RCC 7860 (cell line): ENCODE measurements at regions not wholly inside any gene's neighbourhood (a gene's known extent, or its start where the extent isn't known, plus 50 kb on each side); places are given as distances from the start of the nearest gene placed in this dataset.

Source experiments
- DNase-seq: peaks from one replicate; pipeline ENCODE4 v3.0.0-alpha.2; 2015; ENCODE audit warnings: low spot score
- FAIRE-seq: peaks from 2 replicates; lab custom pipeline; 2012; peaks lifted over from hg19 to GRCh38; lab: Jason Lieb, UNC

DNA sequence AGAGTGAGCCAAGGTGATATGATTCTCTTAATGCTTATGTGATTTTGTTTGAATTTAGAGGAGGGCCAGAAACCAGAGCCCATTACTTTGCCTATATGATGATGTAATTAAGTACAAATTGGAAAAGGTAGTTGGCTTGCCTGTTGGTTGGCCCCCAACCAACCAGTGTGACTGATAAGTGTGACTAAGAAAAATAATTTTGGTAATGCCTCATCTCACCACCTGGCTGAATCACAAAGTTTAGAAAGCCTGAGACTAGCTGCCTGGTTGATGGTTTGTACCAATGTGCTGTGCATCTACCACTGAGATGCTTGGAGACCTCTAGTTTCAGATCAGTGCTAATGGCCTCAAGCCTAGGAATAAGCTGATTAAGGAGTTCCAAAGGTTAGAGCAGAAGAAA, 338.7 kb downstream of the CDH2 start:
- FAIRE-seq (peak; percentile 50), DNase-seq (peak; percentile 71)

GRCh38 chr18:27826101-27826500, 350.8 kb downstream of the CDH2 start:
- FAIRE-seq = no peak
- DNase-seq = no peak

- FAIRE-seq = no peak
- DNase-seq = no peak
Observed at GRCh38 chr18:27825689-27826088, 351.2 kb downstream of the CDH2 start.

DNA sequence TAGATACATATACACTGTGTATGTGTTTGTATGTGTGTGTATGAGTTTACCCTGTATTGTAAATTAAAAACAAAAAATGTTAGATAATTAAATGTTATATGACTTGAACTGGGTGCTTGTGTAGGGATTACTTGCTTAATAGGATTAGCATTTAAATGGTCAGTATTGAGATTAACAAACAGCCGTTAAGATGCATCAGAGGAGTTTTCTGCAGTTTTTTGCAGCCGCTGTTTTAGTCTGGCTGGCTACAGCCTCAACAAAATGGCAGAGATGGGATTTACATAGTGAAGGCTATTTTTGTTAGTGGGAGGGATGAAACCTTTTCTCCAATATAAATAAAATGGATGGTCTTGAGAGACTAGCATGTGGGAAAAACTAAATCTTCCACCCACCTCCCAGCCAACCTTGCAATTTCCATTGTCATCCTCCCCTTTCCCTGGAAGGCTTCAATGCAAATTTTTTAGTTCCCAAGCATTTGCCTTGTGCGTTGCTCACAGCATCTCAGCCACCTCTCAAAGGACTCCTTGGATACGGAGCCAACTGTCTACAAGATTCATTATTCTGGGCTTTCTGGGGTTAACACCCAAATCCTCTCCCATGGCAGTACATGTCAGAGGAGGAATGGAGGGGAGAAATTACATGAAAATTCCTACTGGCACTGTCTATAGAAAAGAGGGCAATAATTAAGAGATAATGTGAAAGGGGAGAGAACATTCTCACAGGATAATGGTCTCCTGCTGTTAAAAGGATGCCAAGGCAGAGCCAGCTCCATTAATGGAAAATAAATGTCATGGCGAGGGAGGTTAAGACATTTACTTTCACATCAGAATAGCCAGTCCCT, 351.9 kb downstream of the CDH2 start:
- DNase-seq (no peak), FAIRE-seq (no peak)

- FAIRE-seq = no peak
- DNase-seq = no peak
Observed at GRCh38 chr18:27824275-27824674, 352.7 kb downstream of the CDH2 start.

- no peak for FAIRE-seq
Observed at GRCh38 chr18:27823053-27823452, 353.9 kb downstream of the CDH2 start.

GRCh38 chr18:27808683-27809082, 368.2 kb downstream of the CDH2 start:
- no peak for FAIRE-seq
- DNase-seq = peak; percentile 8

More at GRCh38 chr18:27823053-27823452, 353.9 kb downstream of the CDH2 start:
- DNase-seq = no peak

DNA sequence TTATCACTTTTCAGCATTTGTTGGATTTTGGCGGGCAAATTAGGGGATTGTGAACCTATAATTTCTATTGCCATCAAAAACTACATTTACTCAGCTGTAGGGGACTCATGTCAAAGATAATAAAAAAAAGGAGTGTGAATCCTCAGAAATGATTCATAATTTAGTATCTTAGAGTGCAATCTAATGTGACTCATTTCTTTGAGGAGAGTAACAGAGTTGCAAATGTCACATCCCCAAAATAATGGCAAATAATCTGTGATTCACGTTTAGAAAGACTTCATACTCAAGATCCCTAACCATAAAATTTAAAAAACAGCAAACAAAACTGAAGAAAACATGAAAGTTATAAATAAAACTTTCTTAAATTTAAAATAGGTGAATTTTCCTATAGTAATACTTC, 373.0 kb downstream of the CDH2 start:
- DNase-seq (no peak), FAIRE-seq (no peak)

DNA sequence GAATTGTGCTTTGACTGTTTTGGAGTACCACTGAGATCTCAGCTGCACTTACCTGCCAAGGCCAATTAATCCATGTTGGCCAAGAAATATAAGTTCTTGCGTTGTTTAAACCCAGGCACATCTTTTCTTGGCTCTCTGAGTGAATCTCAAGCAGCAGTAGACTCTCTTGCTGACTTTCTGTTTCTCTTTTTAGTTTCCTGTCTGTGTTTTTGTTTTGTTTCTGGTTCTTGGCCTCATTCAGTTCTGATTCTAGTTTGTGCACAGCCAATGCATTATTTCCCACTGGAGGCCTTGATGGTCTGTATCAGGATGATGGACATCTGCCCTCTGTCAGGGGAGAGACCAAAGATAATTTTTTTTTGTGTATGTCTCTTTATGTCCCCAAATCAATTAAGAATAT, 379.4 kb downstream of the CDH2 start:
- FAIRE-seq (no peak), DNase-seq (no peak)

- no peak for DNase-seq
- FAIRE-seq = no peak
Observed at GRCh38 chr18:27794181-27794926, 382.6 kb downstream of the CDH2 start.

GRCh38 chr18:27793013-27793785, 383.7 kb downstream of the CDH2 start:
- no peak for FAIRE-seq
- no peak for DNase-seq

DNA sequence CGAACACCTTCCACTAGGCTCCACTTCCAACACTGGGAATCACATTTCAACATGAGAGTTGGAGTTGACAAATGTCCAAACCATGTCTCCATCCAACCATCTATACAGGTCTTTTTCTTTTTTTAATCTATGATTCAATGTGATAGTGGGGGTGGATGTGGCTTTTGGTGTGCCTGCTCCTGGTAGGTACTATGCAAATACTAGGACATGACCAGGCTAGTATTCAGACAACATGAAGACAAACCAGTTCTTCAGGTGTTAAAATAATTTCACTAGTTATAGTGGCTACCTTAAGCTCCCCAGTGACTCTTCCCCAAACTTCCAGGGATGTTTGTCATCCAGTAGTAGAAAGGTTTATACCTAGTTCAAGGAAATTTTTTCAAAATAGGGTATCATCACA, 387.5 kb downstream of the CDH2 start:
- DNase-seq (no peak), FAIRE-seq (no peak)

GRCh38 chr18:27787547-27787946, 389.4 kb downstream of the CDH2 start:
- DNase-seq (no peak), FAIRE-seq (no peak)

- DNase-seq (no peak), FAIRE-seq (no peak)
Observed at GRCh38 chr18:27785815-27786471, 391.0 kb downstream of the CDH2 start.

DNA sequence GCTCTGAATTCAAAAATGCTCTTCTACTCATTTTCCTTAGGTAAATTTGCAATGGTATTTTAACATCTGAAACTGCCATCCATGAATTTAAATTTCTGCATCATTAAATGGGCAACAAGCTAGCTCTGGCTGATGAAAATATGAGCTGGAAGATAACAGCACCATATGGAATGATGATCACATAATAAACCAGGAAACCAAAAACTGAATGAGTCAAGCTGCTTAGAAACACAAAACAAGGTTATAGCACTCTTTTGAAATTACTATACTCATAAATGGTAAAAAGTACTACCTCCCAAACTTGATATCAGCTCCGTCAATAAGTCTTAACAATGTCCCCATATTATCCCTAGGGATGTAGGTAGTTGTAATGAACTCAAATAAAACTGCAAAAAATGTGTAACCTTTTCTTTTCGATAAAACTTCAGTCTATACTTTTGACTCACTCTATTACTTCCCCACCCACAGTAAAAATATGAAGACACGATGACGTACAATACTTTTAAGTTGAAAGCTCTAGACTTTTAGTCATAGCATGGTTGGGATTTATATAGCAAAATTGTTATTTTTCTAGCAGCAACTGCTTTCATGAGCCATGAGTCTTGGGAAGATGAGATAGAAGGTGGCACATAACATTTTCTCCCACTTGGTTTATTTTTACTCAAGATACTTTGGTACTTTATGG, 396.7 kb downstream of the CDH2 start:
- DNase-seq = no peak
- no peak for FAIRE-seq

DNA sequence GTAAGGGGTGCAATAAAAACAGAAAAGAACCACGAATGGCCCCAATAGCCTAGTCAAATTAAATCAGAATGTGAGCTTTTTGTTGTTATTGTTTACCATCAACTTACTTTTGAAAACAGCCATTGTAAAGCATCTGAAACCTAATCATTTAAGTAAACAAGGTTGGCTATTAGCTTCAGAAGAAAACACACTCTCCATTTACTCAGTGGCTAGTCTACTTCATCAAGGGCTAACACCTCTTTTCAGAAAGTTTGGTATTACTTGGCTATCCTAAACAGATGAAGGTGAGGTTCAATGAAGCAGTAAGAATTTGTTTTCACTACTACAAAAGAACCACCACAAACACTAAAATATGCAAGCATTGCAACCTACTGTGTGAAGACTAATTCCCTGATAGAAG, 398.0 kb downstream of the CDH2 start:
- DNase-seq = no peak
- no peak for FAIRE-seq

- DNase-seq (peak; percentile 12), FAIRE-seq (no peak)
Observed at GRCh38 chr18:27778441-27778840, 398.5 kb downstream of the CDH2 start.

DNA sequence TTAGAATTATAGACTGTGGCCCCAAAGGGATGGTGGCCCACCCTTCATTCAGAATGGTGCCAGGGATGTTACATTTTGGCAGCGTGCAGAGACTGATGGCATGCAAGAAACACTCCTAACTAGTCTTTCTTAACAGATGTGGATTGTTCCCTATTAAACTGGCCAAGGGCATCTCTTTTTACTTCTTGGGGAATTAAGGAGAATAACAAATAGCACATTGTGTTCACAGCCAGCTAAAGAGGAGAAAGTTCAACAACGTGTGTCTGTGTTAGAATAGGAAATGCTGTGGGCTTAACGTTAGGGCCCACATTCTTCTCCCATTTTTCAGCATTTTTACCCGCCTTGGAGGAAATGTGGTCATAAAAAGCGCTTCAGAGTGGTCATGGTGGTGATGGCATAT, 404.8 kb downstream of the CDH2 start:
- DNase-seq (no peak), FAIRE-seq (no peak)

DNA sequence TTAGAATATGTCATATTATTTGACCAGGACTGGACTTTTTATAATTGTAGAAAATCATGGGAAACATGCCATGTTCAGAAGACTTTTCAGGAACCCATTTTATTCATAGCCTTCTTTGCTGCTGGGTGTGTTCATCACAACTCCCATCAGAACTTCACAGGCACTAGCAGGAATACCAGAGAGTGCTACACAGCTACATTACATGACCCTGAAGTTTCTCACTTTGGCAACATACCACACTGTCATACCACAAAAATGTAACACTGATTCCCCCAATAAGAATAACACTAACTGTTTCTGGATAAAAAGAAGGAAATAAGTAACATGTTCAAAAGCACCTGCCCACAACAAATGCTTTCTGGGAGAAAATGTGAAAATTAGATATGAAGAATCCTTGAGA, 405.4 kb downstream of the CDH2 start:
- DNase-seq (no peak), FAIRE-seq (no peak)

DNA sequence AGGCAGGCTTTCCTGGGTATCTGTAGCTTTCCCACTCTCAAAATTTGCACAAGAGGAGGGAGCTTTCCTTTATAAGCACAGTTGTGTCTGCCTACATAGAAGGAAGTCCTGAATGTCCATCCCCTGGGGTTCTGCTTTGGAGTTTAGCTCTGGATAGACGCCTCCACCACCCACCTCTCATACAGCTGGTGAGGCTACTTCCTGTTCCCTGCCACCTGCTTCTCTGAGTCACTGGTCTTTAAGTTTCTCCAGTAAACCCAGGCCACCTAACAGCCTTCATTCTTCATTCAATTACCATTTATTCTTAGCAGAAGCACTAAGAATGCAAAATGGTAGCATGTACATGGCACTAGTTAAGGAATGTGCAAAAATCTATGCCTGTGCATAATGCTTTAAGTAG, 407.8 kb downstream of the CDH2 start:
- FAIRE-seq = no peak
- no peak for DNase-seq
